PC-3 (cell line): ENCODE measurements at regions not wholly inside any gene's neighbourhood (a gene's known extent, or its start where the extent isn't known, plus 50 kb on each side); places are given as distances from the start of the nearest gene placed in this dataset.

Experiments used
- ATAC-seq: fragments of 200-7000 bp; cut with Tn5 transposase; 2 replicates; pipeline ENCODE4 v1.9.1; 2020; ENCODE audit warnings: mild to moderate bottlenecking, moderate library complexity
- BruUV-seq: library from RNA; stranded (reverse); fragments of 400-500 nt; replicated peaks from 2 replicates; lab custom pipeline; 2021; lab: Mats Ljungman, UMichigan
- CTCF ChIA-PET: fragments of 300-600 bp; sonication (Branson Sonifier 250); formaldehyde crosslinking; loops from one replicate; lab custom pipeline; 2022; ENCODE audit warnings: antibody characterized with exemption; lab: Charles Lee
- POLR2A ChIA-PET: fragments of 300-600 bp; sonication (Branson Sonifier 250); formaldehyde crosslinking; loops from one replicate; lab custom pipeline; 2022; ENCODE audit warnings: antibody characterized with exemption; ENCODE audit not compliant: unreplicated experiment; lab: Charles Lee
- DNase-seq: peaks from one replicate; pipeline ENCODE4 v3.0.0-alpha.2; 2015
- H2AFZ ChIP-seq: fragments of 300-600 bp; sonication (generic); 2 replicates; pipeline ENCODE4 v1.6.0; 2016; ENCODE audit warnings: antibody characterized with exemption, low read length
- H3F3A ChIP-seq: fragments of 300-600 bp; sonication (generic); one replicate; pipeline ENCODE4 v1.6.0; 2017; ENCODE audit warnings: antibody characterized with exemption, low read length, control low read depth, mild to moderate bottlenecking; ENCODE audit not compliant: unreplicated experiment
- H3K27ac ChIP-seq: fragments of 300-600 bp; sonication (generic); 2 replicates; pipeline ENCODE4 v1.5.1; 2016; ENCODE audit warnings: mild to moderate bottlenecking, low read length
- H3K27me3 ChIP-seq: fragments of 300-600 bp; sonication (generic); 2 replicates; pipeline ENCODE4 v1.6.1; 2016; ENCODE audit warnings: low read length, mixed read lengths
- H3K36me3 ChIP-seq: fragments of 300-600 bp; sonication (generic); 2 replicates; pipeline ENCODE4 v1.6.1; 2016; ENCODE audit warnings: low read depth, mixed run types, low read length, mixed read lengths
- H3K4me1 ChIP-seq: fragments of 300-600 bp; sonication (generic); 2 replicates; pipeline ENCODE4 v1.5.1; 2016; ENCODE audit warnings: low read length; ENCODE audit not compliant: insufficient read depth
- H3K4me2 ChIP-seq: fragments of 300-600 bp; sonication (generic); 2 replicates; pipeline ENCODE4 v1.6.0; 2016; ENCODE audit warnings: low read length
- H3K4me3 ChIP-seq: fragments of 300-600 bp; sonication (generic); 2 replicates; pipeline ENCODE4 v1.5.1; 2016; ENCODE audit warnings: mild to moderate bottlenecking, low read length, mixed read lengths
- H3K79me2 ChIP-seq: fragments of 300-600 bp; sonication (generic); 2 replicates; pipeline ENCODE4 v1.6.1; 2017; ENCODE audit warnings: low read length, mixed read lengths
- H3K9ac ChIP-seq: fragments of 300-600 bp; sonication (generic); 2 replicates; pipeline ENCODE4 v1.6.0; 2016; ENCODE audit warnings: mild to moderate bottlenecking, low read length
- H3K9me2 ChIP-seq: fragments of 300-600 bp; sonication (generic); replicated peaks from 2 replicates; pipeline ENCODE4 v1.6.1; 2016; ENCODE audit warnings: mixed run types, low read length, mixed read lengths
- H3K9me3 ChIP-seq: fragments of 300-600 bp; sonication (generic); 2 replicates; pipeline ENCODE4 v1.6.1; 2016; ENCODE audit warnings: low read length, mixed read lengths
- H4K20me1 ChIP-seq: fragments of 300-600 bp; sonication (generic); 2 replicates; pipeline ENCODE4 v1.6.1; 2016; ENCODE audit warnings: low read length, mixed read lengths
- EZH2 ChIP-seq: fragments of 300-600 bp; sonication (generic); IDR thresholded peaks from one replicate; pipeline ENCODE4 v1.6.1; 2017; ENCODE audit warnings: antibody characterized with exemption, mild to moderate bottlenecking, low read length; ENCODE audit not compliant: unreplicated experiment
- EZH2phosphoT487 ChIP-seq: fragments of 300-600 bp; sonication (generic); IDR thresholded peaks from 2 replicates; pipeline ENCODE4 v1.6.1; 2018; ENCODE audit warnings: mild to moderate bottlenecking, antibody characterized with exemption, low read length, borderline replicate concordance
- intact Hi-C: fragments of 100-400 bp; cut with micrococcal nuclease; formaldehyde crosslinking; loops from 2 replicates; pipeline ENCODE4 v1.9.0; 2023
- TF ChIP-seq, protein P1 (sequence below): fragments of 300-600 bp; sonication (generic); conservative IDR thresholded peaks from 2 replicates; pipeline ENCODE4 v1.5.1; 2017; ENCODE audit warnings: antibody characterized with exemption, low read depth, mild to moderate bottlenecking, low read length

DNA sequence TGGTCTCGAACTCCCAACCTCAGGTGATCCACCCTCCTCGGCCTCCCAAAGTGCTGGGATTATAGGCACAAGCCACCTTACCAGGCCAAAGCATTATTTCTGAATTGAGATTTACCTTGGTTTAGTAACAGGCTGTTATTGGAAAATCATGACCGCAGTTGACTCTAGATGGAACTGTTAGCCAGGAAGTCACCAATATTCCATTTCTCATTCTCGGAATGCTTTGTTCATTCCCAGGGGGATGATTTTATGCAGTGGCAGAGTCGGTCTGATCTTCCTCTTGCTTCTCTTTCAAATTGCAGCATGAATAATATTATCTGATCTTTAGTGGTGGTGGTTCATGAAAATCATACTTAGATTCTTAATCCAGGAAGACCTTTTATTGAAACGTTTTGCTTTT, 195.5 kb upstream of the MBNL1 start:
- intact Hi-C loops: loop anchor here (2.0 to 5.0 kb wide), 5 partner anchors 104 to 449 kb away; no protein-coding TSS in a partner anchor
- no peak for ATAC-seq
- peak; percentile 32 for DNase-seq
- Histone ChIP-seq H3K27ac (no peak overlapping the region), H3F3A (no peaks in the 10 kb centered on the region), H3K27me3 (no peaks in the 10 kb centered on the region), H3K4me1 (peaks cover 5% of the 10 kb centered on the region; the same call in 1 of the 2 replicates), H3K79me2 (no peaks in the 10 kb centered on the region), H3K9ac (no peak overlapping the region), H4K20me1 (no peaks in the 10 kb centered on the region), H3K4me2 (no peak overlapping the region), H3K36me3 (no peaks in the 10 kb centered on the region), H3K4me3 (no peak overlapping the region), H2AFZ (no peak overlapping the region), H3K9me2 (no peaks in the 10 kb centered on the region), H3K9me3 (no peaks in the 10 kb centered on the region)
- POLR2A ChIA-PET: no interaction called here
- TF ChIP-seq EZH2phosphoT487 (no peak), EZH2 (no peak)
- TF ChIP-seq, protein P1, sequence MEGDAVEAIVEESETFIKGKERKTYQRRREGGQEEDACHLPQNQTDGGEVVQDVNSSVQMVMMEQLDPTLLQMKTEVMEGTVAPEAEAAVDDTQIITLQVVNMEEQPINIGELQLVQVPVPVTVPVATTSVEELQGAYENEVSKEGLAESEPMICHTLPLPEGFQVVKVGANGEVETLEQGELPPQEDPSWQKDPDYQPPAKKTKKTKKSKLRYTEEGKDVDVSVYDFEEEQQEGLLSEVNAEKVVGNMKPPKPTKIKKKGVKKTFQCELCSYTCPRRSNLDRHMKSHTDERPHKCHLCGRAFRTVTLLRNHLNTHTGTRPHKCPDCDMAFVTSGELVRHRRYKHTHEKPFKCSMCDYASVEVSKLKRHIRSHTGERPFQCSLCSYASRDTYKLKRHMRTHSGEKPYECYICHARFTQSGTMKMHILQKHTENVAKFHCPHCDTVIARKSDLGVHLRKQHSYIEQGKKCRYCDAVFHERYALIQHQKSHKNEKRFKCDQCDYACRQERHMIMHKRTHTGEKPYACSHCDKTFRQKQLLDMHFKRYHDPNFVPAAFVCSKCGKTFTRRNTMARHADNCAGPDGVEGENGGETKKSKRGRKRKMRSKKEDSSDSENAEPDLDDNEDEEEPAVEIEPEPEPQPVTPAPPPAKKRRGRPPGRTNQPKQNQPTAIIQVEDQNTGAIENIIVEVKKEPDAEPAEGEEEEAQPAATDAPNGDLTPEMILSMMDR: peak; percentile 42; the same call in 1 of the 2 replicates
- BruUV-seq: no TSS peak
- CTCF ChIA-PET: interaction anchor here (0.6 kb wide), 1 partner anchor 157 kb away, joined by 3 read pairs; no protein-coding TSS in a partner anchor

DNA sequence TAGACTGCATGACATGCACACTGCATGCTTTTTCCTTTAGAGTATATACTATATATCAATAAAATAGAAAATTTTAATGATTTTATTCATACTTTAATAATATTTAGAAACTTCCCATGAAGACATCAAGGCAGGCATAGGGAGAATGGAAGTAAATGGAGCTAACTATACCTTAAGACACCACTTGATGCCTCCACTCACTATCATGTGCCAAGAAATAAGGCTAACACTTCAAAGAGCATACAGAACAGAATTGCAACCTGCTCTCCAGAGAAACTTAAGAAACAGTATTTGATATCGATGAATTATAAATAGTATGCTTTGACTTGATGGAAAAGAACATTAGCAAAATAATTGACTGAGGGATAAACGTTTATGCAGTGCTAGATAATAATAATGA, 192.6 kb upstream of the MBNL1 start:
- Histone ChIP-seq H3K9me2 (no peaks in the 10 kb centered on the region), H3K79me2 (no peaks in the 10 kb centered on the region), H3K4me1 (no peaks in the 10 kb centered on the region), H2AFZ (no peak overlapping the region), H3K9ac (no peak overlapping the region), H3K4me2 (no peak overlapping the region), H3K27me3 (no peaks in the 10 kb centered on the region), H3K27ac (no peak overlapping the region), H4K20me1 (no peaks in the 10 kb centered on the region), H3F3A (no peaks in the 10 kb centered on the region), H3K9me3 (no peaks in the 10 kb centered on the region), H3K36me3 (no peaks in the 10 kb centered on the region), H3K4me3 (no peak overlapping the region)
- CTCF ChIA-PET: interaction anchor here (0.5 to 0.6 kb wide), 2 partner anchors 83 to 90 kb away, joined by 3 to 4 read pairs; no protein-coding TSS in a partner anchor
- TF ChIP-seq, protein P1: no peak; the same call in 1 of the 2 replicates
- no peak for TF ChIP-seq EZH2phosphoT487
- TF ChIP-seq EZH2: no peak
- intact Hi-C loops: loop anchor here (5.0 kb wide), 2 partner anchors 46 to 81 kb away; no protein-coding TSS in a partner anchor
- POLR2A ChIA-PET: interaction anchor here (0.6 kb wide), 3 partner anchors 45 to 240 kb away, joined by 3 read pairs; no protein-coding TSS in a partner anchor
- BruUV-seq: no TSS peak
- ATAC-seq (peak; percentile 57), DNase-seq (peak; percentile 28)

DNA sequence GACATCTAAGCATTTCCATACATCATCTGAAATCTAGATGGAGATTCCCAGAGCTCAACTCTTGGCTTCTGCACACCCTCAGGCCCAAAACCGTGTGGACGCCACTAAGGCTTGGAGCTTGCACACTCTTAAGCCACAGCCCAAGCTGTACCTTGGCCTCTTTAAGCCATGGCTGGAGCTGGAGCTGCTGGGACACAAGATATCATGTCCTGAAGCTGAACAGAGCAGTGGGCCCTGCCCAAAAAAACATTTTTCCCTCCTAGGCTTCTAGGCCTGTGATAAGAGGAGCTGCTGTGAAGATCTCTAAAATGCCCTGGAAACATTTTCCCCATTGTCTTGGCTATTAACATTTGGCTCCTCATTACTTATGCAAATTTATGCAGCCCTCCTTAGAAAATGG, 188.7 kb upstream of the MBNL1 start:
- H3K4me3 ChIP-seq: no peak overlapping the region
- H3K9ac ChIP-seq: no peak overlapping the region
- BruUV-seq: no TSS peak
- no peaks in the 10 kb centered on the region for H3K9me3 ChIP-seq
- DNase-seq (no peak), ATAC-seq (no peak)
- H3K4me1 ChIP-seq: no peaks in the 10 kb centered on the region
- H2AFZ ChIP-seq: no peak overlapping the region
- H3K9me2 ChIP-seq: no peaks in the 10 kb centered on the region
- H3F3A ChIP-seq: no peaks in the 10 kb centered on the region
- no peaks in the 10 kb centered on the region for H3K36me3 ChIP-seq
- H3K79me2 ChIP-seq: no peaks in the 10 kb centered on the region
- no peak overlapping the region for H3K27ac ChIP-seq
- intact Hi-C loops: loop anchor here (5.0 kb wide), 2 partner anchors 42 to 77 kb away; no protein-coding TSS in a partner anchor
- no peak overlapping the region for H3K4me2 ChIP-seq
- ChIA-PET CTCF (no interaction called here), POLR2A (no interaction called here)
- H3K27me3 ChIP-seq: no peaks in the 10 kb centered on the region
- TF ChIP-seq, protein P1: no peak
- TF ChIP-seq EZH2: no peak
- no peak for TF ChIP-seq EZH2phosphoT487
- no peaks in the 10 kb centered on the region for H4K20me1 ChIP-seq
